CD4-positive, alpha-beta T cell treated with Interleukin-4 for 4 hours (primary cell): ENCODE measurements at regions not wholly inside any gene's neighbourhood (a gene's known extent, or its start where the extent isn't known, plus 50 kb on each side); places are given as distances from the start of the nearest gene placed in this dataset.

ENCODE experiments used
- DNase-seq: peaks from one replicate; pipeline ENCODE4 v3.0.0-alpha.2; 2020

- DNase-seq = no peak
Observed at GRCh38 chr13:22357132-22357531, 686.3 kb downstream of the FGF9 start.

GRCh38 chr13:22369090-22369489 is 698.2 kb downstream of the FGF9 start:
- no peak for DNase-seq

GRCh38 chr13:22369840-22370239 is 699.0 kb downstream of the FGF9 start:
- no peak for DNase-seq

DNA sequence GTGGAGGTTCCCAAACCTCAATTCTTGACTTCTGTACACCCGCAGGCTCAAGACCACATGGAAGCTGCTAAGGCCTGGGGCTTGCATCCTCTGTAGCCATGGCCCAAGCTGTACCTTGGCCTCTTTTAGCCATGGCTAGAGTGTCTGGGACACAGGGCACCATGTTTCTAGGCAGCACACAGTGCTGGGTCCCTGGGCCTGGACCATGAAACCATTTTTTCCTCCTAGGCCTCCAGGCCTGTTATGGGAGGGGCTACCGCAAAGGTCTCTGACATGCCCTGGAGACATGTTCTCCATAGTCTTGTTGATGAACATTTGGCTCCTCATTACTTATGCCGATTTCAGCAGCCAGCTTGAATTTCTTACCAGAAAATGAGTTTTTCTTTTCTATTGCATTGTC is 701.4 kb downstream of the FGF9 start:
- DNase-seq = no peak

GRCh38 chr13:22375151-22375550 is 704.3 kb downstream of the FGF9 start:
- no peak for DNase-seq

DNA sequence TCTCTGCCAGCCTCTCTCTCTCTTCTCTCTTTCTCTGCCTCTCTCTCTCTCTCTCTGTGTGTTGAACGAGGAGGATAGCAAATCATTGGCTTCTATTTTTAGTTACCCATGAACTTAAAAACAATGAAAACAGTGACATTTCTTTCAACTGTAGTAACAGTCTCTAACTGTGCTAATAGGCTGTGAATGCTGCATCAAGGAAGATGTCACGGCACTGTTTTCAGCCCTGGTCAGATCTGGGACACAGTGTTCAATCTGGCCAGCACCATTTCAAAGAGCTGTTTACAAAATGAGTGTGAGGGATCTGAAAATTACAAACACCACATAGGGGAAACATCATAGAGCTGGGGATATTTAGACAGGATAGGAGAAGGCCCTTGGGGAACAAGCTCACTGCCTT is 717.0 kb downstream of the FGF9 start:
- no peak for DNase-seq

- DNase-seq = no peak
Observed at GRCh38 chr13:22399801-22400420, 729.0 kb downstream of the FGF9 start.

DNA sequence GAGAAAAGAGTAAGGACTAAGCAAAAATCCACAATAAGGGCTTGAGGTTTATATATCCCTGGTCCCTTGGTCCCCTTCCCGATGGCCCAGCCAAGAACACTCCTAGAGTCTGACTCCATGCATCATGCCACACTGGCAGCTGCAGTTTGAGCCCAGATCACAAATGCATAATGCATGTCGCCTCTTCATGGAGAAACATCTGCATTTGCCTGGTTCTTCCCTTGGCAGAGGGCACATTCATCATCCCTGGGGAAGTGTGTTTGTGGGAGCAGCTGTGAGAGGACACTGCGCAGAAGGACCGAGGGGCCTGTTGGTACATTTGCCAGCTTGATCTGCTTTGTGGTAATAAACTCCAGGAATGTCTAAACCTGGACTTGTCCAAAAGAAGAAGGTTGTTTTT is 731.8 kb downstream of the FGF9 start:
- DNase-seq = no peak

- no peak for DNase-seq
Observed at GRCh38 chr13:22403144-22403543, 732.3 kb downstream of the FGF9 start.

DNA sequence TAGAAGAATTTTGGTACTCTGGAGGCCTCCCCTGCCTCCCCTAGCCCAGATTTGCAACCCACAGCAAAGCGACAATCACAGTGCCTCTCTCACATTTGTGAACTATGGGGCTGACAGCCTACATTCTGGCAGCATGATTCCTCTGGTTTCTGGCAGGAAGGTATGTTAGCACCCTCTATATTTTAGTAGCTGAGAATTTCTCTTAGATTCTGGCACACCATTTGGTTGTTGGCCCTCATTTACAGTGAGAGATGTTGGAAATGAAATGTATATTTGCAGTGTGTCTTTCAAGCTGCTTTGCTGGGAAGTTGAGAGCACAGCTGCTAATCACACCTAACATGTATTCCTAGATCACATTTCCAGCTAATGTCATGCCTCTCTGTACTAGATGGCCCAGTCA is 735.0 kb downstream of the FGF9 start:
- DNase-seq = no peak

- no peak for DNase-seq
Observed at GRCh38 chr13:22412452-22412851, 741.6 kb downstream of the FGF9 start.

- DNase-seq = no peak
Observed at GRCh38 chr13:22422023-22422422, 751.1 kb downstream of the FGF9 start.

DNA sequence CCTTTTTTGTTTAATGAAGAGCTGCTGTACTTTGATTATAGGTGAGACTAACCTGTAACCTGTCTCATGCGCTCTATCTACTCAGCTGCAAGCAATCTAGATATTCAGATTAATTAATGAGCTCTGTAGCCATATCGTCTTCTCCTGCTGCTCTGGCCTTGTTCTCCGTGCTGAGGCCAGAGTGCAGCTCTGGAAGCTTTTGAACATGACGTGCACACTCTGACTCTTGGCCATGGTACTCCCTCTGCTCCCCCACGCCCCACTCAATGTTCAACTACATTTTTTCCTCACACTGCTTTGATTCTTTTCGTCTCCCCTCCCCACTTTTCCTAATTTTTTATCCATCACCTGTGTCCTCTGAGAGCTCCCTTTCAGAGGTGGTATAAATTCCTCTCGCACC is 751.8 kb downstream of the FGF9 start:
- no peak for DNase-seq

GRCh38 chr13:22423261-22423660 is 752.4 kb downstream of the FGF9 start:
- no peak for DNase-seq

DNA sequence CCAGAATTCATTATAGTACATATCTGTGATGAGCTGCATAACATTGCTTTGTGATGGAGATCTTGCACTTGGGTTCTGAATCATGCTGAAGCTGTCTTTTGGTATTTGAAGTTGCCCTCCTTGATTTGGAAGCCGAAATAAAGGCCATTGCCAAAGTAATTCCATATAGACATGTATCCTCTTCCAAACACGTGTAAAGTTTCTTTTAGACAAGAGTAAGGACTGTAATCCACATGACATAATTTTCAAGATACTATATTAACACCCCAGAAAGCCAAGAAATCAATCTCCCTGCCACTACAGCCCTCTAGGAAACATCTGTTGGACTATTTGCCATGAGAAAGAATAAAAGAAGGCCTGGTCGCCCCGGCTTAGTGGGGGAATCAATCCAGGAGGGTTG is 754.2 kb downstream of the FGF9 start:
- no peak for DNase-seq

DNA sequence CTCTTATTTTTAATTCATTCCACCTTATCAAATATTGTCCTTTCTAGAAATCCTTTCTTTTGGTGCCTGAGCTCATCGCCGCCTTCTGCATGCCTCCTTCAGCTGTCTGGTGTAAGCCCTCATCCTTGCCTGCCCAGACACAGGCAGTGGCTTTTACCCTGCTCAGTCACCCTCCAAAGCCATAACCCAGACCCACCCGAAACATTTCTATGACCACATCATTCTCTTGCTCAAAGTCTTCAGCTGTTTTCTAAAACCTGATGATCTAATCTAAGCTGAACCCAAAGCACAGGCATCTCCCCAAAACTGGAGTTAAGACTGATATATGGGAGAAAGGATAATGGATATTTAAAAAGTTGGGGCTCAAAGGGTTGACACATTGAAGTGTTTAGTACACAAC is 753.7 kb upstream of the SGCG start:
- no peak for DNase-seq

DNA sequence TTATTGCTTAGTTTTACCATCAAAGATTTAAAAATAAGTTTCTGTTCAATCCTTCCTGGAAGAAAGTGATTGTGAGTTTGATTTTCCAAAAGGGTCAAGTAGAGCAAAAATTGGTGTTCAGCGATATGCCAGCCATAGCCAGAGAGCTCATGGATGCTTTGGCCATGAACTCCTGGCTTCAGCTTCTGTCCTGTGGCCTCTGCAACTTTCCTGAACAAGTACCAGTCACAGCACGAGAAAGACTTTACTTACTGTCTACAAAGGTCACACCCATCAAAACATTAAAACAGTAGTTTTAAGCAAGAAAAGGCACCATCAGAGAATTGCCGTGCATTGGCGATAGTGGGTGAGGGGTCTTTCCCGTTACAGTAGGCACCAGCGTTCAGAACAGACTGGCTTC is 753.0 kb upstream of the SGCG start:
- DNase-seq = no peak

DNA sequence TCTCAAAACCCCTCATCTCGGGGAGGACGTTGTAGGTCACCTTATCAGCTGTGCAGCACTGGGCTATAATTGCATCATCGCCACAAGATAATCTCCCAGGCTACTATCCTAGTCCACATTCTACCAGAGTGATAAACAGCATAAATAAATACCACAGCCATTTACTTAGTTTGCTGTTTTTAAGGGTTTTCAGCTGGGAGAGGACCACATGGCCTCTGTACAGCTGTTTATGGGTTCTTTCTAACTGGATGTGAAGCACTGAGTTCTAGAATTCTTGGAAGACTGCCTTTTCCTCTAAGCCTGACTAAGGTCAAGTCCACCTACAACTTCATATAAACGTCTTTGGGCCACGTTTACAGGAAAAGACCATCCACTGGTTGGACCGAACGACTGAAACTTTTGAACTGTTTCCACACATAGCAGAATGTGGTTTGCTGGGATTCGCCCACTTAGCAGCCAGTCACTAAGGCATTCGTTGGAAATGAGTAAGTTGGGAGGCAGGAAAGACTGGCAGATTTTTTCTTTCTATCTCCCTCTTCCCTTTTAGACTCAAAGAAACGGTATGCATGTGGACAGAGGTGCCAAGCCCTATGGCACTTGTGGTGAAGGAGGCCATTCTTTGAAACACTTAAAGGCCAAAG is 752.5 kb upstream of the SGCG start:
- DNase-seq = no peak

GRCh38 chr13:22432690-22433089 is 748.1 kb upstream of the SGCG start:
- DNase-seq = no peak

DNA sequence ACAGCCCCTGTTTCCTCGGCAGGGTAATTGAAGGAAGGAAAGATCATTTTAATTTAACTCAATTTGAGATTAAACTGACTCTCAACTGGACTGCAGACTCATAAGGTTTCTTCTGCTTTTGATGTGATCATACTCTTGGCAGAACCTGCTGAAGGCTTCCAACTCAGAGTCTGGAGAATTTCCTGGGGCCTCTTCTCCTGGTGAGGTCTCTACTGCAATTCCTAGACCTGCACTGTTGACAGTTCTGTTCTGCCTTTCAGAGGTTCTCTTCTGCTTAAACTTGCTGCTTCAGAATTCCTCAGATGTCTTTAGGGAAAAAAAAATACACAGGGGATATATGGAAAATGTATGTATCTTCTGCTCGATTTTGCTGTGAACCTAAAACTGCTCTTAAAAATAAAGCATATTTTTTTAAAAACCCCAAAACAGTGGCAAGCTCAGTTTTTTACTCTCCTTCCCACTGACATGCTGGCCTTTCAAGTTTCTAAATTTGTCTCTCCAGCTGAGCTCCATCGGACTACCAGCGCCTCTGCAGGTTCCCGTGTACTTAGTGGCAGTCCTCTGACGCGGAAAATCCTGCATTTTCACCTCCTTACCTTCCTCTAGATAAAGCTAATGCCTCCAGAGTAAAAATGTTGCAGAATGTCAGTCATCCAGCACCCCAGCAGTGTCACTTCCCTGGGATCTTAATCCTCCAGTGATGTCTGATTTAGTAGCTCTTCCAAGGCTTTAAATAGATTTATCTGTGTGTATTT is 733.5 kb upstream of the SGCG start:
- no peak for DNase-seq

DNA sequence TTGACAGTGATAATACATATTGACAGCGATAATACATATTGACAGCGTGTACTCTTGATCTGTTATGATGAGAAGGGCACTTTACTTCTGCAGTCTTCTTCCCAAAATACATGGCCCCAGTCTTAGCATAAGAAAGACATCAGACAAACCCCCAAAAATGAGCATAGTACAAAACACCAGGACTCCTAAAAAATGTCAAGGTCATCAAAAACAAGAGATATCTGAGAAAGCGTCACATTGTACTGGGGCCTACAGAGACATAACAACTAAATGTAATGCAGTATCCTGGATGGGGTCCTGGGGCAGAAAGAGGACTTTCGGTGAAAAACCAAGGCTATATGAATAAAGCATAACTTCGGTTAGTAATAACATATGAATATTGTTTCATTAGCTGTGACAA is 731.5 kb upstream of the SGCG start:
- DNase-seq = no peak

- DNase-seq = no peak
Observed at GRCh38 chr13:22451327-22451741, 729.4 kb upstream of the SGCG start.

- DNase-seq = no peak
Observed at GRCh38 chr13:22454586-22454985, 726.2 kb upstream of the SGCG start.

- DNase-seq = no peak
Observed at GRCh38 chr13:22455036-22455435, 725.7 kb upstream of the SGCG start.
